ENCODE measurements at regions not wholly inside any gene's neighbourhood (a gene's known extent, or its start where the extent isn't known, plus 50 kb on each side); places are given as distances from the start of the nearest gene placed in this dataset.

DNA sequence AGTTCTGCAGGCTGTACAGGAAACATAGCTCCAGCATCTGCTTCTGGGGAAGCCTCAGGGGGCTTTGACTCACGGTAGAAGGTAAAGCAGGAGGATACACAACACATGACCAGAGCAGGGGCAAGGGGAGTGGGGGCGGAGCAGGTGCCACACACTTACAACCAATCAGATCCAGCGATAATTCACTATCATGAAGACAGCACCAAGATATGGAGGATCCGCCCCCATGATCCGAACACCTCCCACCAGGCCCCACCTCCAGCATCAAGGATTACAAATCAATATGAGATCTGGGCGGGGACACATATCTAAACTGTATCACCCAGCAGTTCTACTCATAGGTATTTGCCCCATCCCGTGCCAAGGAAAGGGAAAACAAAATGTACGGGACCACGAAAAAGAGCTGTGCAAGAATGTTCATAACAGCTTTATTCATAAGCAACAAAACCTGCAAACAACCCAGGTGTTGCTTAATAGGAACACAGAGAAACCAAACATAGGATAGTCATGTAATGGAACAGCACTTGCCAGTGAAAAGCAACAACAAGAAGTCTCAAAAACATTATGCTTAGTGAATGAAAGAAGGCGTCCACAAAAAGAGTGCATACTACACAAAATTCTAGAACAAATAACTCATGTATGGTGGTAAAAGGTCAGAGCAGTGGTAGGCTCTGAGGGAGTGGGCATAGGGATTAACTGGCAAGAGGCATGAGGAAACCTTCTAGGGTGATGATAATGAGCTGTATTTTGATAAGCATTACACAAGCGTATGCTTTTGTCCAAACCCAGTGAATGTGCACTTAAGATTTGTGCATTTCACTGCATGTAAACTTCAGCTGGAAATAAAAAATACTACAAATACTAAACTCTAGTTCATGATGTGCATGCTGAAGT lies 130.9 kb upstream of the FAM9B start:
- no peak for TF ChIP-seq POLR2AphosphoS5 (IDR thresholded peaks at IDR 0.05; ENCODE audit: low read depth, low read length)
- TF ChIP-seq TAF1 (IDR thresholded peaks at IDR 0.05; ENCODE audit: borderline replicate concordance, insufficient read depth, low read length): no peak
- TF ChIP-seq FOXP2 (optimal IDR thresholded peaks at IDR 0.05; ENCODE audit: borderline replicate concordance, extremely low read depth, extremely low read length, insufficient read depth): no peak
- TF ChIP-seq SIN3A (IDR thresholded peaks at IDR 0.05; ENCODE audit: borderline replicate concordance, insufficient read depth, low read length): no peak
- TF ChIP-seq REST (IDR thresholded peaks at IDR 0.05; ENCODE audit: insufficient read depth in 1 of 2, low read depth in 2 of 2, low read length in 2 of 2): no peak

GRCh38 chrX:9166584-9166944 lies 132.6 kb upstream of the FAM9B start:
- TF ChIP-seq FOXP2 (optimal IDR thresholded peaks at IDR 0.05; ENCODE audit: borderline replicate concordance, extremely low read depth, extremely low read length, insufficient read depth) (no peak), SIN3A (IDR thresholded peaks at IDR 0.05; ENCODE audit: borderline replicate concordance, insufficient read depth, low read length) (no peak), POLR2AphosphoS5 (IDR thresholded peaks at IDR 0.05; ENCODE audit: low read depth, low read length) (no peak), TAF1 (IDR thresholded peaks at IDR 0.05; ENCODE audit: borderline replicate concordance, insufficient read depth, low read length) (no peak), REST (IDR thresholded peaks at IDR 0.05; ENCODE audit: insufficient read depth in 1 of 2, low read depth in 2 of 2, low read length in 2 of 2) (no peak)

DNA sequence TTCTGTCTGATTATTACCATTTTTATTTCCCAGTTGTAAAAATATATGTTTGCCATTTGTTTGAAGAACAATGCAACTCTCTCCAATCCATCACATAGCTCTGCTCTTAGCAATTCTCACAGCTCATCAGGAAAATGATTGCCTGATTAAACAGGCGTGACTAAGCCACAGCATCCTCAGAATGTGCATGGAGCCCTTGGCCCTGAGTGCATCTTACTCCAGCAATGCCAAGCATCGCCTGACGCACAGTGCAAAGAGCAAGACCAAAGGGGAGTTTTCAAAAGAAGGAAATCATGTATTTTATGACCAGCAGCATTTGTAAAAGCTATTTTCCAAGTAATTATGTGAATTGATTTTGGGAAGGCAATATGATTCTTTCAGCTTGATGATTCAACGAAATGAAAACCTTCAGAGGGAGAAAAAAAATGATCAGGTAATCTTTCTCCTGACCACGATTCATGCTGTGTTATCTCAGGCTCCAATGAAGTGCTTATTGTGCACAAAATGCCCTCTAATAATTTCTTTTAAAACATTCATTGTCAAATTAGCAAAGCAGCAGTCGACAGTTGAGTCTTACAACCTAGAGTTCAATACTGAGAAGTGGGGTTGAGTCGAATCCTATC lies 138.0 kb upstream of the FAM9B start:
- TF ChIP-seq SIN3A (IDR thresholded peaks at IDR 0.05; ENCODE audit: borderline replicate concordance, insufficient read depth, low read length) (no peak), REST (IDR thresholded peaks at IDR 0.05; ENCODE audit: insufficient read depth in 1 of 2, low read depth in 2 of 2, low read length in 2 of 2) (no peak), POLR2AphosphoS5 (IDR thresholded peaks at IDR 0.05; ENCODE audit: low read depth, low read length) (no peak), TAF1 (IDR thresholded peaks at IDR 0.05; ENCODE audit: borderline replicate concordance, insufficient read depth, low read length) (no peak), FOXP2 (optimal IDR thresholded peaks at IDR 0.05; ENCODE audit: borderline replicate concordance, extremely low read depth, extremely low read length, insufficient read depth) (no peak)

DNA sequence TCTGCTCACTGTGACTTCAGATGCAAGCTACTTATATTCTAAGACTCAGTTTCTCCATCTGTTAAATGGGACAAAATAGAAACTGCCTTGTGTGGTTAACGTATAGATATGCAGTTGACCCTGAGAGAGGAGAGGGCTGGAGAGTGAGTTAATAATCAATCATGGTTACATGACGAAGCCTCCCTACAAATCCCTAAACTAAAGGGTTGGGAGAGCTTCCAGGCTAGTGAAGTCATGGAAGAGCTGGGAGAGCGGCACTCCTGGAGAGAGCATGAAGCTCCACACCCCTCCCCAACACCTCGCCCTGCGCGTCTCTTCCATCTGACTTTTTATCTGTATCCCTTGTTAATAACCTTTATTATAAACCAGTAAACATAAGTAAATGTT lies 138.5 kb upstream of the FAM9B start:
- no peak for TF ChIP-seq TAF1 (IDR thresholded peaks at IDR 0.05; ENCODE audit: borderline replicate concordance, insufficient read depth, low read length)

DNA sequence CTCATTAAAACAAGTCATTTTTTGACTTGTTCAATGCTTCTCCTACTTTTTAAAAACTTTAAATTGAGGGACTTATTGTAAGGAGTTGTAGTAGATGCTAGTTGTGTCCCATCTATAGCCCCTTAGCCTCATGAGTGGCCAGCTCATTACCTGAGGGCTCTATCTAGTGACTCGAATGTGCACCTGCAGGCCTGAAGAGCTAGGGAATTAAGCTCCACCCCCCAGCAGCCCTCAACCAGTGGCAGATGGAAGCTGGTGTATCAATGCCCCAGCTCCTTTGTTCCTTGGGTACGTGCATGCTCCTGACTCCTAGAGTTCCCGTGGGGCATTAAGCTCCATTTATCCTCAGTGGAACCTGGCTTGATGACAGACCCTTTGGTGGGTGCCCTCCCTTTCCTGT lies 146.7 kb upstream of the FAM9B start:
- TF ChIP-seq REST (IDR thresholded peaks at IDR 0.05; ENCODE audit: insufficient read depth in 1 of 2, low read depth in 2 of 2, low read length in 2 of 2) (no peak), POLR2AphosphoS5 (IDR thresholded peaks at IDR 0.05; ENCODE audit: low read depth, low read length) (no peak), TAF1 (IDR thresholded peaks at IDR 0.05; ENCODE audit: borderline replicate concordance, insufficient read depth, low read length) (no peak), SIN3A (IDR thresholded peaks at IDR 0.05; ENCODE audit: borderline replicate concordance, insufficient read depth, low read length) (no peak), FOXP2 (optimal IDR thresholded peaks at IDR 0.05; ENCODE audit: borderline replicate concordance, extremely low read depth, extremely low read length, insufficient read depth) (no peak)
